GM04503 (cell line): ENCODE measurements at regions not wholly inside any gene's neighbourhood (a gene's known extent, or its start where the extent isn't known, plus 50 kb on each side); places are given as distances from the start of the nearest gene placed in this dataset.

ENCODE experiments used
- DNase-seq: peaks from one replicate; pipeline ENCODE4 v3.0.0-alpha.2; 2012; ENCODE audit warnings: low read depth

DNA sequence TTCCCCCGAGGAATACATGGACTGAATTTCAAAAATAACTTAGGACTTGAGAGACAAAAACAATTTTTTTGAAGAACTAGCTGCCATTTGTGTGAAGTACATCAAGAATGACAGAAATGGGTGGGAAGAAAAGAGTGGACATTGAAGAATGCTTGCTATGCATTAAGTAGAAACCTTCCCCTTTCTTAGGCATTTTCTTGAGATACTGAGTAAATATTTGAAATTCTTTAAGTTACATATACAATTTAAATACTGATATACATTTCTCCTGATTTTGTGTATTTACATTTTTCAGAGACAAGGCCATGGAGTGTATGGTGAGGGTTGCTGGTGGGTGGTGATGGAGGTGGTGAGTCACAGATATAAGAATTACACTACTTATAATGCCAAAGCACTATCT, 319.3 kb upstream of the ADAMTSL1 start:
- no peak for DNase-seq

DNA sequence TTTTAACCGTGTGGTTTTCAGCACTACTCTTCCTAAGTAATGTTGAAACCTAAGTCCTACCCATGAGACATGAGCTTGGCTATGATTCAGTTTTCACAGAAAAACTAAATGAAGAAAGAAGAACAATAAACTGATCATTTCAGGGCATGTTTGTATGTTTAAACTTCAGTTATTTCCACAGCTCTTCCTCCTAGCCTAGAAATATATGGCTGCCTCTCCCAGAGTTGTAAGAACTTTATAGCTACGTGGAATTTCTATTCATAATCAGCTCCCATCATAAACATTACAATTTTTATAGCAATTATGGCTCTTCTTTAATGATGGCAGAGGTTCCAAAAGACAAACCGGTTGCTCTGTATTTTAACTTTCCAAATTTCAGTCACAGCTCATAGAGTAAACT, 314.7 kb upstream of the ADAMTSL1 start:
- DNase-seq, result no peak

DNA sequence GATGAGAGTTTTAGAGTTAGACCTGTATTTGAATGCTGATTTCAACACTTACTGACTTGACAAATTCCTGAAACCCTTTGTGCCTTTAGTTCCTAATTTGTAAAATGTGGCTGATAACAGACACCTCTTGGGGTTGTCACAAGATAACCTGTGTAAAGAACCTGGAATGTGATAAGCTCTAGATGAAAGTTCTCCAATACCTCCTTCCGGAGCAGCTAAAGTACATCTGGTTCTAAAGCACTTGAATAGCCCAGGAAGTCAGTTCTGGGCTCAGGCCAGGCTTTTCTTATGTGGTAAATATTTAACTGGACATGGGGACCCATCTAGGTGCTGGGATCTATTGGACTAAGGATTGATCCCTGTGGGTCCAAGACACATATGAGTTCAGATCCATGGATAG, 310.8 kb upstream of the ADAMTSL1 start:
- no peak for DNase-seq

DNA sequence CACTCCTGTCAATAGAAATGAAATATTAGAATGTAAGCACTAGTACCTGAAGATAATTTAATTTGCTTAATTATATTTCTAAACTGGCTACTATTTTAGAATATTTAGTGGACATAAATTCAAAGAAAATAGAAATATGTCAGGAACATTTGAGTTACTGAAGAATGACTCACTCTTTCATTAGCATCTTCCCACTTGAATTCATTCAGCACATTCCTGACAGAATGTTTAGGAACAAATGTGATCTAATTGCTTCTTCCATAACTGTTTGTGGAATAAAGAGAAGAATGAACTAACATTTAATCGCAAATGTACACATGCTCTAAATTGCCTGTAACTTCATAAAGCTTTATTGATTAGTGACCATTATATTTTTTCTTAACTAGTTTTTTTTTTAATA, 306.2 kb upstream of the ADAMTSL1 start:
- DNase-seq, result no peak

DNA sequence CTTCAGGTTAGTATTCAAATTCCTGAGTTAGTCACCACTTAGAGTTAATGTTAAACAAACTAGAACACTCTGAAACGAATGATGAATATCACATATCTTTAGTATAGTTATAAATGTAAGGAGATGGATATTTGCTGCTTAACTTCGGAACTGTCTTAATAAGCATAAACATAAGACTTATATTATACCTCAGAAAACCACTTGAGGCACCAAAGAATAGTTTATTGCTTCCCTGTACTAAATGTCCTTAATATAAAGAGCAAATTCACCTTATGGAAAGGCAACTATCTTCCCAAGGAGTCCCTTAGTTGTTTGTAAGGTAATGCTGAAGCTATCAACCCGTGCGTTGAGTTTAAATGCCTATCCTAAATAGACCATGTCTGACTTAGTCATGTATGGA, 300.0 kb upstream of the ADAMTSL1 start:
- DNase-seq, result no peak

DNA sequence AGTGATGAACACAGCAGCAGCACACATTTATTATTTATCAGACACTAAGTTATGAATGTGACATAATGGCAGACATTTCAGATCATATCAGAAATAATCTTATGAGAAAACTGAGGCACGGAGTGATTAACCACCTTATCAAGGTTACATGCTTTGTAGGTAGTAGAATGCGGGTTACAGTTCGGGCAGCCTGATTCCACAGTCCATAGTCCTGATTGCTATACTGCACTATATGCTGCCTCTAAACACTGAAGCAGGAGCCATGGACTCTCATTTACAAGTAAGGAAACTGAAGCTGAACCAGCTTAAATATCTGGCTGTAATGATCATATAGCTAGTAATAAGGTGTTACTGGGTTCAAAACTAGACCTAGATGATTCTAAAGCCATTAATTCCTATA, 291.3 kb upstream of the ADAMTSL1 start:
- no peak for DNase-seq

DNA sequence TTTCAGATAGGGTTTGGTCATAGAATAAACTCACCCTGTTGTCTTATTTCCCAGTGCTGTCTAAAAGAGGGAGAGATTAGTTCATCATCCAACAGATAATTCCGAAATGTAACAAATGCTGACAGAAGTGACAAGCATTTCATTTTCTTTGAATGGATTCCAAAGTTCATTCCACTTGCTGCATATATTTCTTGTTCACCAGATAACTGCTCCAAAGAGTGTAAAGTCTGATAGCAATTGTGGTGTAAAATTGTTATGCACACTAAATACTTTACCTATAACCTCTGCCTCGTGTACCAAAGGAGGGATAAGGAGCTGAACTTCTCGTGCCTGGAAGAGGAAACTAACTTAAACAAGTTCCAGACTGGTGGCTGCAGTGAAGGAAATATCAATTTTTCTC, 290.0 kb upstream of the ADAMTSL1 start:
- DNase-seq, result no peak

DNA sequence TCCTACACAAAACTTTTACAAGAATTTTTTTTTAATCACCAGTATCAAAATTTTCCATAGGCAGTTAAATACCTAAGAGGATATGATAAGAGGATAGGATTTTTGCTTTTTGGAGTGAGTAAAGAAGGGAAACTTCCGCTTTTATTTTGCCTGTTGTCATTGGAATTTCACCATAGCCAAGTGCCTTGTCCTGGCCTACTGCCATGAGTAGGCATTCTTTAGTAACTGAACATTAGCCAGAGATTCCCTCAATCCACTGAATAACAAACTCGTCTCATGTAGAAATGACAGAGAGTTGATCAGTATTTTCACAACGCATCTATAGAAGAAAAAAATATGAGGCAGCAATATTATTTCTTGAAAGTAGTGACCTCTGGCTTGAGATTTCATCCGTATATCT, 289.6 kb upstream of the ADAMTSL1 start:
- DNase-seq, result no peak

DNA sequence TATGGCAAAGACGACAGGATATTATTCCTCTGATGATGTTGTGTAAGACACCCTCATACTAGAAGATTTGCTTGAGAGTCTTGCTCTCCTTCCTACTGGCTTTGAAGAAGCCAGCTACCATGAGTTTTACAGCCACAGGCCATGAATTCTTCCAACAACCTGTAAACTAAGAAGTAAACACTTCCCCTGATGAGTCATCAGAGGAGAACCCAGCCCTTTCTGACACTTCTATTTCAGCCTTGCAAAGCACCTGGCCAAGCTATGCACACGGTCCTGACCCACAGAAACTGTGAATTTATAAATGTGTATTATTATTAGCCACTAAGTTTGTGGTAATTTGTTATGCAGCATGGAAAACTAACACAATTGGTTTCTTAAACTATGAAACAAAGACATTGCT, 288.8 kb upstream of the ADAMTSL1 start:
- no peak for DNase-seq

DNA sequence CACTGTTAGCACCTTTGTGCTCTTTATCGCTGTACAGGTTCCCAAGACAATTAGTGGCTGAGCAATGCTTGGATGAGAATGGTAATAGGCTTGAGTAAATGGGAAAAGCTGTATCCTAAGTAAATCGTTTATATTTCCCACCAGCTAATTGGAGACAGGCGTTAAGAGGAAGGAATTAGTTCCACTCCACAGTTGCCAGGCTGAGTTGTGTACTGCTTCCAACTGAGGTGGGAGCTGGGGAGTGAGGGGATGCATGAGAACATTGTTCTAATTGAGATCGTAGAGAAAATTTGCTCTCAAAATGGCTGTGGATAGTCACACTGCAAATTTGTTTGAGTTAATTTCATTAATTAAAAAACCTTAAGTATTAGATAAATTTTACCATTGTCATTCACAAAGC, 285.0 kb upstream of the ADAMTSL1 start:
- DNase-seq, result no peak

DNA sequence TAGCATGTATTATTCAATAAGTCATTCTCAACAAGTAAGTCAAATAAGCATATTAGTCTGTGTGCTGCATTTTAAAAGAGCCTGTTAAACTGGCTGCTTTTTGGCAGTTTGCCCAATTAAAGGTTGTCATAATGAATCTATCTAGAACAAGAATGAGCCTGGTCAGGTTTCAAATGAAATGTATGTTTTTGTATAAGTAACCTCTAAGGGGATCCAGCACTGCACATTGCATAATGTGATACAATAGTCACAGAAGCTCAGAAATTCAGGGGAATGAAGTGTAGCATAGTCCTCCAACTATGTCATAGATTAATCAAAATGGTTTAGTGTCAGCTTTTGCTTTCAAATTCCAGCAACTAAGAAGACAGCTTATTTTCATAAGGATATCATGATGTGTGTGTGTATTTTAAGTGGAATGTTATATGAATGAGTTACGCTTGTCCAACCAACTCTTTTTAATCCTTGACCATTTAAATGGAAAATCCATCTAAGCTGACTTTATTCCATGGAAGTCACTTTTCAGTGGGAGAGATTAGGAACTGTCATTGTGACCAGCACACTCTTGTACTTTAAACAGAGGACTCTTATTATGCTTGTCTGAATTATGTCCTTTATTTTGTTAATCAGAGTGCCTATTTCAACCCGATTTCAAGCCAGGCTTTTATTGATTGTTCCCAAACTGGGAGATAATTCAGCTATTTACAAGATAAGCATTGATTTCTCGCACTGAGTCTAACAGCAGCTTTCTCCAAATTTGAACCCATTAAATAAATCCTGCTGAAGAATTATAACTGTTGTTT, 283.9 kb upstream of the ADAMTSL1 start:
- no peak for DNase-seq

DNA sequence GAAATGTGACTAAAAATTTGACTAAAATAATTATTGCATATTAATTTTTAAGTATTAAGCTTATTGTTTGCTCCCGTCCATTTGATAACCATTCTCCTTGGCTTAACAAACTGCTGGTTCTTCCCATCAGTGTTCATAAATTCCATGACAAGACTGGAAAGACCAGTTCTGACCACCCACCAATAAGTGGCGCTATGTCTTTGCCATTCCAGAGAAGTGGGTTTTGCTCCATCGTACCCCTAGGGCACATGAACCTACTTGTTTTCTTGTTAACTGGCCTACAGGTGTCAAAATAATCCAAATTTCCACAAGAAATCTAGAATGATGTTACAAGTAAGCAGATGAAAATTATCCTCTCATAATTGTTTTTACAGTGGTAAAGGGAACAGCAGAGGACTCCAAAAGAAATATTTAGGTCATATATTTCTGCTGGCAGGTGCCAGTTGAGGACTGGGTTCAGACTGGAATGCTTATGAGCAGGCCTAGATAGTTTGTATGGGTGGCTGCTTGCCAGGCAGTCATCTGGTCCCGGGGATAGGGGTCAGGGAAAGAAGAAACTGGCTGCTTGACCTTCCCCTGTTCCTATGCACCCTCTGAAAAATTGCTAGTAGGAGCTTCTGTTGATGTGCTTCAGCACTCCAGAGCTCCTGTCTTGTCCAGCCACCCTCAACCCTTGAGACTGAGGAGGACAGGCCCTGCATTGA, 283.1 kb upstream of the ADAMTSL1 start:
- DNase-seq, result no peak

DNA sequence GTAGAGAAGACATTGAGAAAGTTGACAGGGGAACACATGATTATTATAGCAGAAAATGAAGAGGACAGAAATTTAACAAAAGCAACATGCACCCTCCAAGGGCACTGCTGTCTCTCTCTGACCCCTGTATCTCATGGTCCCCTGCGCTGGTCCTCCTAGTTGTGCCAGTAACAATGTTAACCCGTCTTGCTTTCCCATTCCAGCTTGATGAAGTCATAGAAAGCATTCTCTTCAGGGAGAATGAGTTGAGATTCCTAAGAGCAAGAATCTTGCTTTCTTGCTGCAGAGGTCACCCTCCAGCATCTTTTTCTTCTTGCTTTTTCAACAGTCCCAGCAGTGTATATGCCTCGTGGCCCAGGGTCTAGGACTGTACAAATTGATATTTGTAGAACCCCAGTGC, 279.6 kb upstream of the ADAMTSL1 start:
- DNase-seq, result no peak

DNA sequence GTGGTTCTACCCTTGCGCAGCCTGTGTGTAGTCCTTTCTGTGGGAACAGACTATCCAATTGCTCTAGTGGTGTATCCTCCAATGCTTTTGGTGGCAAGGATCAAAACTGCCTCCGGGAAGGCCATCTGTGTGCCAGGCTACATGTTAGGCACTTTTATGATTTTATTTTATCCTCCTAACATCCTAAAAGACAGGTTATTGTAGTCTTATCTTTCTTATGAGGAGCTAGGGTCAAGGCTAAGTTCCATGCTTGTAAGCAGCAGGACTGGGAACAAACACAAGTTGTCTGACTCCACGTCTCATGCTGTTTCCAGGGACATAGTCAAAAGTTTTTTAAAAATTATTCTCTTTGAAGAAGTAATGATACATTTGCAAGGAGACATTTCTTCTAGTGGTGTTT, 278.7 kb upstream of the ADAMTSL1 start:
- DNase-seq, result no peak

DNA sequence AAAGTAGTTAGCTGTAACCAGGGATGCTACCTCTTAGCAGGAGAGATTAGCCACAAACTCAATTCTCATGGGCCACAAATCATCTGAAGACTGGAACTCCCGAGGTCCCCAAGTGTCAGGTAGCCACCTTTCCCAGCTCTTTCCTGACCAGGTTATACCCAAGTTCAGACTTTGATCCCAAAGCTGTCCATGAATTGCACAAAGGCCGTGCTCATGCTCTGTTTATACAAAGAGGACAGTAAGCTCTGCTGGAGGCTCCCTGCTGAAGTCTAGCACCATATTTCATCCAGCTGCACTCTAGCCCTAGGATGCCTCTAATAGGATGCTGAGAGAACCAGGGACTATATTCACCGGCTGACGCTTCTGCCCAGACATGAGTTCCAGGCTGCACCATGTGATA, 271.0 kb upstream of the ADAMTSL1 start:
- no peak for DNase-seq

DNA sequence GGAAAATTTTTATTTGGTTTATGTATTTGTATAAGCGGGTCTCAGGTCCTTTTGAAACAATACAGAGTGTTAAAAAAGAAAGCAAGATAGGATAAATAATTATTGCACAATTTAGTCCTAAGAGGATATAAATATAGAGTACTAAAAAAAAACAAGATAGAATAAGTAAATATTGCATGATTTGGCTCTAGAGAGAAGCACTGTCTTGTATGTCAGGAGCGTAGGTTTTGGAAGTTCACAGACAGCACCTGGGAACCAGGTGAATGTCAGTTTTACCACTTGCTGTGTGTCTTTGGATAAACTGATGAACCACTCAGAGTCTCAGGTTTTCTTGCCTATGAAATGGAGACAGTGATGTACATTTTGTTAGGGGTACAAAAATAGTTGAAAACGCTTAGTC, 266.2 kb upstream of the ADAMTSL1 start:
- DNase-seq, result no peak

DNA sequence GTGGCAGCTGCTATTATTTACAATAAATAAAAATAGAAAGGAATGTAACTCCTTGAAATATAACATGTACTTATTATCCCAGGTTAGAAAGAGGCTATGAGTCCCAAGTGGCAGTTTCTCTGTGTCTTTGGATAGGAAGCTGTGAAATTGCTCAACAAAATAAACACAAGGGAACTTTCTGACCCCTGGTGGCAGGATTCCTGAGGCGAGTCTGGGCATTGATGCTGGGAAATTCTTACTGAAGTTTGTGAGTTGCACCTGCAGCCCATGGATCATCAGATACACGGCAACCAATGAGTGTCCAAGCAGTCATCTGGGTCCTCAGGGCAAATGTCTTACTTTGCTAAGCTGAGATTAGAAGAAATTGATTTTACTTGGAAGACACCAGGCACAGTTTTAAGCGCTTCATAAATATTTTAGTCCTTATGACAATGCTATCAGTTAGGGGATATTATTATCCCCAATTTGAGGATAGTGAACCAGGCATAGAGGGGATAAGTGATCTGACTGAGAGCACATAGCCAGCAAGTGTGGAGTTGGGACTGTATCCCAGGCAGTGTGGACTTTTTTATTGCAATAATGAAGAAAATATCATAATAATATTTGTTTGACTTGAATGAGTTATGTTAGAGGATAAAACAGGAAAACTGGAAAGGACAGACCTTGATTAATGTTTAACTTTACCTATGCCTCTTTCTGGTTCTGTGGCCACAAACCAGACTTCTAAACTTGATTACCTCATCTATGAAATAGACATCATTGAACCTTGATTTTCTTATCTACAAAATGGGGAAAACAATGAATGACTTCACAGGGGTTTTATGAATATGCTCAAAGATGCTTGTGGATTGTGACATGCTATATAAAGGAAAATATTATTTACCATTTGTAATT, 265.5 kb upstream of the ADAMTSL1 start:
- DNase-seq, result peak; percentile 4

DNA sequence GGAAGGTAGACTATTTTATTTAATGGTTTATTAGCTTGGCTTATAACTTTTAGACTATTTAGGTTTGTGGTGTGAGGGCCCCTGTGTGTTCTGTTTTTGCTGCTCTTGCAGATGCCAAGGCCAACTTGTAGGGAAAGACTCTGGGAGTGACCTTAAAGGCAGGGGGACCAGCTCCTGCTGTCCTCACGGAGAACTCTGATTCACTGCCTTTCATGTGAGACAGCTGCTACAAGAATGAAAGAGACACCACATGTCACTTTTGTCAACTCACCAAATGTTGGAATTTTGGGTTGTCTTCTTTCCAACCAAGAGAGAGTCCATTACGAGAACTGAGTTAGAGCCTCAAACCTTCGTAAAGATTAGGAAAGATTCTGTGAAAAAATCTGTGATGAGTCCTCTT, 258.3 kb upstream of the ADAMTSL1 start:
- DNase-seq, result no peak

DNA sequence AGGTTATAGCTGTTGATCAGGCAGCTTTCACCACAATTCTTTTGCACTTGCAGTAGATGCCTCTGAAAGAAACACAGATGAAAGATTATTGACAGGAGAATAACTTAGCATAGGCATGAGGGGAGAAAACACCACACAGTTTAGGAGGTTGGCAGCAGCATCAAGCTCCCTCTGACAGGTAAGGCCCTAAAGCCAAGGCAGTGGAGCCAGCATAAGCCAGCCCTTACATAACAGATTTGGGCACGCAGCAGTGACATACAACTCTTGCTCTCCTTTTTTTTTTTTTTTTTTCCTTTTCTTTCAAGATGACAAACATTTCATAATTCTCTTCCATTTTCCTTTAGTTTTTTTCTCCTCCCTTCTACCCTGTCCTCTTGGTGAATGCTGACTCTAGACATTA, 257.6 kb upstream of the ADAMTSL1 start:
- DNase-seq, result no peak

DNA sequence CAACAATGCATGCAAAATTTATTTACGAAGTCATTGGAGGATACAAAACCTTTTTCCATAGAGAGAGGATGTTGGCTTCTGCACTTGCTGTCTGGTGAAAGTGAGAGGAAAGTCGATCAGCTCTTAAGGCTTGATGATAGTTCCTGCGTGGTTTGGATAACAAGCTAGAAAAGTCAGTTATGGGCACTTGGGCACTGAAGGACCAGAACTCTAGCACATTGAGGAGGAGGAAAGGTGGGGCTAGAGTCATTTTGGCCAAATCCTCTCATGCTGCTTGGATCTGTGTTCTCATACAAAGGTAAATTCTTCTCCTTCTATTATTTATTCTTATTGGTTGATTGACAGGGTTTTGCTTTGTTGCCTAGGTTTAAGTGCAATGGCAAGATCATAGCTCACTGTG, 245.9 kb upstream of the ADAMTSL1 start:
- no peak for DNase-seq

DNA sequence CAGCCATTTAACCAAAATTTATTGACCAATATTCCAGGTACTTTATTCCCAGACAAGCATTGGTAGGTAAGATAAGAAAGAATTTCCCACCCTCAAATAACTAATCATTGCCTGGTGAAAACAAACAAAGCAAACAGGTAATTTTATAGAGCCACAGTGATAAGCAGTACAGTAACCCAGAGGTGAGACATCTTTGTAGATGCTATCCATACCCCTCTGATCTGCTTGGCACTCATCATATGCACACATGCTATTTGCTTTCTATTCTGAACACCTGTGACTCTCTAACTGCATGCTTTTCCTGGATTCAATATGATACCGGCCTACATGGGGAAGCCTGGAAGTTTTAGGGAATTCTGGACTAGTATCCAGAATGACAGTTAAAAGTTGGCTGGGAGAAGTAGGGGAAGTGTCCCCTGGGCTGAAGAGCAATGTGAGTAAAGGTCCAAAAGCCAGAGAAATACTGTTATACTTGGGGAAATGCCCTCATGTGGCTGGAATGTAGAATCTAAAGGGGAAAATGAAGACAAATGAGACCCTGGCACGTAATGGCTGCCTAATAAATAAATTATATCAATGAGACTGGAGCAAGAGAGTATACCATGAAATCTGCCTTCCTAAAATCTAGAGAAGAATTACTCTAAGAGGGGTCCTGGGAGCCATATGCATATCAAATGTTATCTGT, 243.8 kb upstream of the ADAMTSL1 start:
- DNase-seq, result no peak

DNA sequence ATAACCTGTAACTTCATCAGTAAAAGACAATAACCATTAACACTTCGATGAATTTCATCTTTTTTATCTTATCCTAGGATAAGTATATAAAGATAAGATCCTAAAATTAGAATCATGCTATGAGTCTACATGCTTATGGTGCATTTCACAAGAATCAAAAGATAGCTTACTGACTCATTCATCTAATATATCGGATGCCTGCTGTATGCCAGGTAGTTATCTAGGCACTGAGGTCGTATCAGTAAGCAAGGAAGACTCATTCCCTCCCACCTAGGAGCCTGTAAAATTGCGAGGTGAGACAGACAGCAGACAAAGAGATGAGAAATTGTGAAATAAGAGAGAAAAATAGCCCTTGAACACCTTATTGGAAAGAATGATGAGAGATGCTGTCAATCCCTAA, 240.6 kb upstream of the ADAMTSL1 start:
- no peak for DNase-seq
